IMR-90 (cell line): ENCODE measurements at regions not wholly inside any gene's neighbourhood (a gene's known extent, or its start where the extent isn't known, plus 50 kb on each side); places are given as distances from the start of the nearest gene placed in this dataset.

ENCODE experiments used
- ATAC-seq: fragments of 200-7000 bp; cut with Tn5 transposase; 2 replicates; pipeline ENCODE4 v1.9.1; 2020; ENCODE audit warnings: low read depth, mild to moderate bottlenecking, moderate library complexity
- BruUV-seq: library from RNA; stranded (reverse); fragments of 400-500 nt; replicated peaks from 2 replicates; lab custom pipeline; 2021; lab: Mats Ljungman, UMichigan
- CTCF ChIA-PET: fragments of 300-600 bp; formaldehyde crosslinking; extraction: SDS; loops from one replicate; lab custom pipeline; 2021; ENCODE audit warnings: antibody characterized with exemption; lab: Yijun Ruan, JAX
- POLR2A ChIA-PET: fragments of 300-600 bp; sonication (Branson Sonifier 250); formaldehyde crosslinking; loops from one replicate; lab custom pipeline; 2022; ENCODE audit warnings: antibody characterized with exemption; ENCODE audit not compliant: unreplicated experiment; lab: Charles Lee
- DNase-seq: peaks from one replicate; pipeline ENCODE4 v3.0.0; 2013
- H2AFZ ChIP-seq: replicated peaks from 2 replicates; pipeline ENCODE3; 2013; ENCODE audit warnings: low read length, mild to moderate bottlenecking; ENCODE audit not compliant: poor library complexity
- H2AK5ac ChIP-seq: 2 replicates; pipeline ENCODE4 v1.6.1; 2013; ENCODE audit warnings: low read depth, low read length, inconsistent platforms
- H2AK9ac ChIP-seq: replicated peaks from 2 replicates; pipeline ENCODE3; 2013; ENCODE audit warnings: mild to moderate bottlenecking, low read depth, low read length, moderate library complexity; ENCODE audit not compliant: poor library complexity
- H2BK120ac ChIP-seq: 2 replicates; pipeline ENCODE4 v1.6.1; 2013; ENCODE audit warnings: low read depth, low read length, inconsistent platforms
- H2BK15ac ChIP-seq: 3 replicates; pipeline ENCODE4 v1.6.1; 2013; ENCODE audit warnings: low read depth, low read length, inconsistent platforms
- H2BK20ac ChIP-seq: 2 replicates; pipeline ENCODE4 v1.6.1; 2013; ENCODE audit warnings: low read depth, mild to moderate bottlenecking, inconsistent platforms, low read length, moderate library complexity
- H2BK5ac ChIP-seq: 2 replicates; pipeline ENCODE4 v1.6.1; 2013; ENCODE audit warnings: mild to moderate bottlenecking, low read depth, low read length, inconsistent platforms; ENCODE audit not compliant: poor library complexity, severe bottlenecking
- H3K14ac ChIP-seq: replicated peaks from 2 replicates; pipeline ENCODE4 v1.6.1; 2013; ENCODE audit warnings: low read depth, low read length, inconsistent platforms
- H3K18ac ChIP-seq: 2 replicates; pipeline ENCODE4 v1.6.1; 2013; ENCODE audit warnings: low read depth, low read length, control low read depth
- H3K23ac ChIP-seq: 2 replicates; pipeline ENCODE4 v1.6.1; 2013; ENCODE audit warnings: low read depth, low read length, inconsistent platforms
- H3K27ac ChIP-seq: 2 replicates; pipeline ENCODE4 v1.5.1; 2013; ENCODE audit warnings: mild to moderate bottlenecking, control low read depth, low read length; ENCODE audit not compliant: insufficient read depth
- H3K27me3 ChIP-seq: 2 replicates; pipeline ENCODE4 v1.6.1; 2013; ENCODE audit warnings: low read length; ENCODE audit not compliant: control insufficient read depth, insufficient read depth
- H3K36me3 ChIP-seq: 2 replicates; pipeline ENCODE4 v1.6.1; 2013; ENCODE audit warnings: low read length, mixed read lengths; ENCODE audit not compliant: control insufficient read depth, insufficient read depth
- H3K4ac ChIP-seq: 2 replicates; pipeline ENCODE4 v1.6.1; 2013; ENCODE audit warnings: low read depth, low read length, inconsistent platforms
- H3K4me1 ChIP-seq: 2 replicates; pipeline ENCODE4 v1.6.1; 2013; ENCODE audit warnings: low read length, mixed read lengths; ENCODE audit not compliant: control insufficient read depth, insufficient read depth
- H3K4me2 ChIP-seq: 2 replicates; pipeline ENCODE4 v1.6.1; 2013; ENCODE audit warnings: low read depth, mild to moderate bottlenecking, control low read depth, low read length, moderate library complexity
- H3K4me3 ChIP-seq: 2 replicates; pipeline ENCODE4 v1.5.1; 2013; ENCODE audit warnings: low read depth, mild to moderate bottlenecking, control low read depth, low read length, moderate library complexity; ENCODE audit not compliant: insufficient read depth
- H3K56ac ChIP-seq: 2 replicates; pipeline ENCODE4 v1.6.1; 2013; ENCODE audit warnings: low read length, inconsistent platforms; ENCODE audit not compliant: insufficient read depth; ENCODE audit errors: extremely low read depth
- H3K79me1 ChIP-seq, 2 experiments: 2 replicates each; pipeline ENCODE4 v1.6.1; 2013; ENCODE audit warnings: low read length in 2 of 2, inconsistent platforms in 1 of 2, low read depth in 1 of 2
- H3K9ac ChIP-seq: 2 replicates; pipeline ENCODE4 v1.6.1; 2013; ENCODE audit warnings: low read depth, low read length, control low read depth
- H3K9me1 ChIP-seq: 2 replicates; pipeline ENCODE4 v1.6.1; 2013; ENCODE audit warnings: low read length, inconsistent platforms; ENCODE audit not compliant: insufficient read depth
- H3K9me3 ChIP-seq: 2 replicates; pipeline ENCODE4 v1.6.1; 2013; ENCODE audit warnings: low read length; ENCODE audit not compliant: control insufficient read depth, insufficient read depth
- H4K20me1 ChIP-seq: 2 replicates; pipeline ENCODE4 v1.6.1; 2013; ENCODE audit warnings: low read length, inconsistent platforms; ENCODE audit not compliant: insufficient read depth
- H4K5ac ChIP-seq: 2 replicates; pipeline ENCODE4 v1.6.1; 2013; ENCODE audit warnings: mild to moderate bottlenecking, low read depth, low read length, control low read depth
- H4K8ac ChIP-seq, 2 experiments: 2 replicates each; pipeline ENCODE4 v1.6.1; 2013; ENCODE audit warnings: low read depth in 2 of 2, low read length in 2 of 2, control low read depth in 1 of 2, inconsistent platforms in 1 of 2
- H4K91ac ChIP-seq: 2 replicates; pipeline ENCODE4 v1.6.1; 2013; ENCODE audit warnings: low read depth, low read length, inconsistent platforms; ENCODE audit not compliant: insufficient read depth
- BHLHE40 ChIP-seq: fragments of 150-350 bp; IDR thresholded peaks from 2 replicates; pipeline ENCODE4 v1.6.1; 2016; ENCODE audit warnings: mild to moderate bottlenecking, low read depth, low read length
- CEBPB ChIP-seq: IDR thresholded peaks from 2 replicates; pipeline ENCODE4 v1.6.1; 2012; ENCODE audit warnings: low read depth, low read length, improper control_type of control experiment
- FOS ChIP-seq: fragments of 150-350 bp; IDR thresholded peaks from 2 replicates; pipeline ENCODE4 v1.6.1; 2016; ENCODE audit warnings: low read depth, low read length
- MAFK ChIP-seq: IDR thresholded peaks from 2 replicates; pipeline ENCODE4 v1.6.1; 2012; ENCODE audit warnings: low read depth, low read length, improper control_type of control experiment
- MAZ ChIP-seq: IDR thresholded peaks from 2 replicates; pipeline ENCODE4 v1.6.1; 2012; ENCODE audit warnings: low read depth, mild to moderate bottlenecking, low read length, improper control_type of control experiment, moderate library complexity, borderline replicate concordance
- NFE2L2 ChIP-seq: fragments of 150-350 bp; IDR thresholded peaks from 2 replicates; pipeline ENCODE4 v1.6.1; 2016; ENCODE audit warnings: low read depth, mild to moderate bottlenecking, low read length
- POLR2A ChIP-seq: IDR thresholded peaks from 2 replicates; pipeline ENCODE4 v1.6.1; 2012; ENCODE audit warnings: mild to moderate bottlenecking, low read depth, low read length
- RAD21 ChIP-seq: IDR thresholded peaks from 2 replicates; pipeline ENCODE4 v1.6.1; 2012; ENCODE audit warnings: low read length, improper control_type of control experiment
- RFX5 ChIP-seq: IDR thresholded peaks from 2 replicates; pipeline ENCODE4 v1.8.0; 2012; ENCODE audit warnings: low read depth, mild to moderate bottlenecking, low read length, moderate library complexity
- SMC3 ChIP-seq: fragments of 150-350 bp; IDR thresholded peaks from 2 replicates; pipeline ENCODE4 v1.6.1; 2016; ENCODE audit warnings: low read depth, mild to moderate bottlenecking, antibody characterized with exemption, low read length, moderate library complexity
- WGBS, 2 experiments: methylation state at CpG; one replicate each; pipeline versions ENCODE4 v1.1.5 to v1.1.7; 2013; ENCODE audit warnings: missing lambda C conversion rate in 2 of 2; ENCODE audit not compliant: insufficient read length in 1 of 2; ENCODE audit errors: extremely low coverage in 2 of 2; 5-methylcytosine and 5-hydroxymethylcytosine counted together
- dilution Hi-C: fragments of 300-500 bp; cut with HindIII; formaldehyde crosslinking; loops from one replicate; pipeline ENCODE4 v1.14.3; 2018; ENCODE audit warnings: low sequenced_read_pairs; ENCODE audit not compliant: unreplicated experiment
- in situ Hi-C: fragments of 300-500 bp; cut with MboI; formaldehyde crosslinking; loops from 3 replicates; pipeline ENCODE4 v1.14.3; 2019; ENCODE audit warnings: low sequenced_read_pairs, inconsistent platforms, mixed read lengths
- intact Hi-C: fragments of 100-400 bp; cut with micrococcal nuclease; formaldehyde crosslinking; loops from 2 replicates; pipeline ENCODE4 v1.10.0; 2022
- TF ChIP-seq, protein P1 (sequence below): fragments of 150-350 bp; IDR thresholded peaks from 2 replicates; pipeline ENCODE4 v1.6.1; 2017; ENCODE audit warnings: mild to moderate bottlenecking, antibody characterized with exemption, low read length, low read depth
- TF ChIP-seq, protein P2 (sequence below): fragments of 150-350 bp; IDR thresholded peaks from 2 replicates; pipeline ENCODE4 v1.6.1; 2016; ENCODE audit warnings: low read depth, mild to moderate bottlenecking, low read length, moderate library complexity, borderline replicate concordance
- TF ChIP-seq, protein P3 (sequence below): conservative IDR thresholded peaks from 2 replicates; pipeline ENCODE4 v1.5.1; 2012; ENCODE audit warnings: mild to moderate bottlenecking, low read depth, low read length, improper control_type of control experiment

DNA sequence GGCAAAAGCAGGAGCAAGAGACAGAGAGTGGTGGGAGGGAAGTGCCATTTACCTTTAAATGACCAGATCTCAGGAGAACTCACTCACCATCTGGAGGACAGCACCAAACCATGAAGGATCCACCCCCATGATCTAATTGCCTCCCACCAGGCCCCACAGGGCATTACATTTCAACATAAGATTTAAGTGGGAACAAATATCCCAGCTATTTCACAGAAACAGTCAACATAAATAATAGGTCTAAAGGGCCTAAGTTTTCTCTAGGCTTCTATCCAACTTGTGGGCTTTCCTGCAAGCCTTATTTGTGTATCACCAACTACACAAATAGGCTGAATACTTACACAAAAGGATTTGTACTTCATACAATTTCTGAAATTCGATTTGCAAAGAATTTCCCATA, 196.8 kb upstream of the POT1 start:
- ATAC-seq, result no peak; the same call in 1 of the 2 replicates
- Histone ChIP-seq H2AFZ (no peak overlapping the region), H2BK15ac (no peak overlapping the region), H3K9me1 (no peaks in the 10 kb centered on the region), H3K4me2 (no peak overlapping the region), H3K9ac (no peak overlapping the region), H3K4ac (no peak overlapping the region), H3K36me3 (no peaks in the 10 kb centered on the region), H3K23ac (no peak overlapping the region), H2AK9ac (no peak overlapping the region), H3K9me3 (peaks cover 3% of the 10 kb centered on the region; the same call in 1 of the 2 replicates), H3K4me1 (no peaks in the 10 kb centered on the region), H4K91ac (no peak overlapping the region), H3K18ac (no peak overlapping the region), H4K20me1 (no peaks in the 10 kb centered on the region), H2BK5ac (no peak overlapping the region), H3K56ac (no peak overlapping the region), H3K79me1 (no peaks in the 10 kb centered on the region), H4K5ac (no peak overlapping the region), H3K4me3 (no peak overlapping the region), H3K27ac (no peak overlapping the region), H2AK5ac (no peak overlapping the region), H4K8ac (no peak overlapping the region), H3K27me3 (no peaks in the 10 kb centered on the region), H3K14ac (no peak overlapping the region), H2BK120ac (no peak overlapping the region), H2BK20ac (no peak overlapping the region)
- no peak for DNase-seq
- ChIA-PET POLR2A (no interaction called here), CTCF (interaction anchor here (0.7 kb wide), 1 partner anchor 66 kb away, joined by 3 read pairs; no protein-coding TSS in a partner anchor)
- TF ChIP-seq RAD21 (no peak), SMC3 (no peak), BHLHE40 (no peak), MAZ (no peak), RFX5 (no peak), MAFK (no peak), FOS (no peak), NFE2L2 (no peak), POLR2A (no peak), CEBPB (no peak)
- TF ChIP-seq, protein P1, sequence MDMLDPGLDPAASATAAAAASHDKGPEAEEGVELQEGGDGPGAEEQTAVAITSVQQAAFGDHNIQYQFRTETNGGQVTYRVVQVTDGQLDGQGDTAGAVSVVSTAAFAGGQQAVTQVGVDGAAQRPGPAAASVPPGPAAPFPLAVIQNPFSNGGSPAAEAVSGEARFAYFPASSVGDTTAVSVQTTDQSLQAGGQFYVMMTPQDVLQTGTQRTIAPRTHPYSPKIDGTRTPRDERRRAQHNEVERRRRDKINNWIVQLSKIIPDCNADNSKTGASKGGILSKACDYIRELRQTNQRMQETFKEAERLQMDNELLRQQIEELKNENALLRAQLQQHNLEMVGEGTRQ, result no peak
- TF ChIP-seq, protein P2, sequence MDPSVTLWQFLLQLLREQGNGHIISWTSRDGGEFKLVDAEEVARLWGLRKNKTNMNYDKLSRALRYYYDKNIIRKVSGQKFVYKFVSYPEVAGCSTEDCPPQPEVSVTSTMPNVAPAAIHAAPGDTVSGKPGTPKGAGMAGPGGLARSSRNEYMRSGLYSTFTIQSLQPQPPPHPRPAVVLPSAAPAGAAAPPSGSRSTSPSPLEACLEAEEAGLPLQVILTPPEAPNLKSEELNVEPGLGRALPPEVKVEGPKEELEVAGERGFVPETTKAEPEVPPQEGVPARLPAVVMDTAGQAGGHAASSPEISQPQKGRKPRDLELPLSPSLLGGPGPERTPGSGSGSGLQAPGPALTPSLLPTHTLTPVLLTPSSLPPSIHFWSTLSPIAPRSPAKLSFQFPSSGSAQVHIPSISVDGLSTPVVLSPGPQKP, result no peak
- TF ChIP-seq, protein P3, sequence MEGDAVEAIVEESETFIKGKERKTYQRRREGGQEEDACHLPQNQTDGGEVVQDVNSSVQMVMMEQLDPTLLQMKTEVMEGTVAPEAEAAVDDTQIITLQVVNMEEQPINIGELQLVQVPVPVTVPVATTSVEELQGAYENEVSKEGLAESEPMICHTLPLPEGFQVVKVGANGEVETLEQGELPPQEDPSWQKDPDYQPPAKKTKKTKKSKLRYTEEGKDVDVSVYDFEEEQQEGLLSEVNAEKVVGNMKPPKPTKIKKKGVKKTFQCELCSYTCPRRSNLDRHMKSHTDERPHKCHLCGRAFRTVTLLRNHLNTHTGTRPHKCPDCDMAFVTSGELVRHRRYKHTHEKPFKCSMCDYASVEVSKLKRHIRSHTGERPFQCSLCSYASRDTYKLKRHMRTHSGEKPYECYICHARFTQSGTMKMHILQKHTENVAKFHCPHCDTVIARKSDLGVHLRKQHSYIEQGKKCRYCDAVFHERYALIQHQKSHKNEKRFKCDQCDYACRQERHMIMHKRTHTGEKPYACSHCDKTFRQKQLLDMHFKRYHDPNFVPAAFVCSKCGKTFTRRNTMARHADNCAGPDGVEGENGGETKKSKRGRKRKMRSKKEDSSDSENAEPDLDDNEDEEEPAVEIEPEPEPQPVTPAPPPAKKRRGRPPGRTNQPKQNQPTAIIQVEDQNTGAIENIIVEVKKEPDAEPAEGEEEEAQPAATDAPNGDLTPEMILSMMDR, result no peak
- in situ Hi-C loops (no loop called here), dilution Hi-C loops (no loop called here), intact Hi-C loops (no loop called here)
- WGBS, 2 experiments, result no CpG with 5 or more reads among the region's 1 CpG
- BruUV-seq, result no TSS peak
